ENCODE measurements at regions not wholly inside any gene's neighbourhood (a gene's known extent, or its start where the extent isn't known, plus 50 kb on each side); places are given as distances from the start of the nearest gene placed in this dataset.
"Not testable (repeated sequence)": the region's sequence is repeated elsewhere in the genome, so short reads cannot be mapped to it uniquely, and the experiment has no call there.

- Mint-ChIP-seq H3K27me3 (ENCODE audit: low read depth) (no peaks in the 10 kb centered on the region), H3K4me3 (no peak overlapping the region), H3K4me1 (peaks cover 45% of the 10 kb centered on the region), H3K27ac (peak overlapping the region; percentile 97), H3K9me3 (no peaks in the 10 kb centered on the region), H3K36me3 (no peaks in the 10 kb centered on the region)
- no peak for TF ChIP-seq CTCF (IDR thresholded peaks at IDR 0.05; ENCODE audit: unreplicated experiment)
- DNase-seq (ENCODE audit: low spot score in 2 of 2, unreplicated experiment in 2 of 2), result no peak
Observed at GRCh38 chr6:30819297-30819917, 64.9 kb upstream of the DDR1 start.

GRCh38 chr6:30818391-30818841, 65.9 kb upstream of the DDR1 start:
- no peak for DNase-seq (ENCODE audit: low spot score in 2 of 2, unreplicated experiment in 2 of 2)
- Mint-ChIP-seq H3K27ac (peak overlapping the region; percentile 97), H3K27me3 (ENCODE audit: low read depth) (no peaks in the 10 kb centered on the region)

GRCh38 chr6:30816791-30817739, 67.3 kb upstream of the DDR1 start:
- peaks cover 45% of the 10 kb centered on the region for H3K4me1 Mint-ChIP-seq
- H3K27me3 Mint-ChIP-seq (ENCODE audit: low read depth), result no peaks in the 10 kb centered on the region
- no peak overlapping the region for H3K4me3 Mint-ChIP-seq
- H3K9me3 Mint-ChIP-seq, result no peaks in the 10 kb centered on the region
- DNase-seq (ENCODE audit: low spot score in 2 of 2, unreplicated experiment in 2 of 2), result no peak
- no peaks in the 10 kb centered on the region for H3K36me3 Mint-ChIP-seq
- TF ChIP-seq CTCF (IDR thresholded peaks at IDR 0.05; ENCODE audit: unreplicated experiment), result no peak
- peak overlapping the region; percentile 97 for H3K27ac Mint-ChIP-seq

More at GRCh38 chr6:30818391-30818841, 65.9 kb upstream of the DDR1 start:
- no peaks in the 10 kb centered on the region for H3K36me3 Mint-ChIP-seq
- no peaks in the 10 kb centered on the region for H3K9me3 Mint-ChIP-seq
- no peak overlapping the region for H3K4me3 Mint-ChIP-seq
- H3K4me1 Mint-ChIP-seq, result peaks cover 48% of the 10 kb centered on the region
- TF ChIP-seq CTCF (IDR thresholded peaks at IDR 0.05; ENCODE audit: unreplicated experiment), result no peak

GRCh38 chr6:30816296-30816695, 68.0 kb upstream of the DDR1 start:
- H3K36me3 Mint-ChIP-seq; H3K27ac Mint-ChIP-seq; DNase-seq (ENCODE audit: low spot score in 2 of 2, unreplicated experiment in 2 of 2); H3K4me3 Mint-ChIP-seq; H3K27me3 Mint-ChIP-seq (ENCODE audit: low read depth); H3K9me3 Mint-ChIP-seq: not testable (repeated sequence)
- H3K4me1 Mint-ChIP-seq, result peaks cover 37% of the 10 kb centered on the region

- DNase-seq (ENCODE audit: low spot score in 2 of 2, unreplicated experiment in 2 of 2); H3K27ac Mint-ChIP-seq; H3K9me3 Mint-ChIP-seq; H3K27me3 Mint-ChIP-seq (ENCODE audit: low read depth); H3K36me3 Mint-ChIP-seq; H3K4me3 Mint-ChIP-seq: not testable (repeated sequence)
- H3K4me1 Mint-ChIP-seq, result peaks cover 42% of the 10 kb centered on the region
Observed at GRCh38 chr6:30815041-30815742, 69.1 kb upstream of the DDR1 start.

GRCh38 chr6:30814146-30815040, 69.9 kb upstream of the DDR1 start:
- H3K4me1 Mint-ChIP-seq, result peaks cover 37% of the 10 kb centered on the region
- no peak overlapping the region for H3K27ac Mint-ChIP-seq
- TF ChIP-seq CTCF (IDR thresholded peaks at IDR 0.05; ENCODE audit: unreplicated experiment), result no peak
- no peak for DNase-seq (ENCODE audit: low spot score in 2 of 2, unreplicated experiment in 2 of 2)
- H3K4me3 Mint-ChIP-seq, result no peak overlapping the region
- H3K9me3 Mint-ChIP-seq, result no peaks in the 10 kb centered on the region
- no peaks in the 10 kb centered on the region for H3K27me3 Mint-ChIP-seq (ENCODE audit: low read depth)
- H3K36me3 Mint-ChIP-seq, result no peaks in the 10 kb centered on the region
